A673 (cell line): ENCODE measurements at regions not wholly inside any gene's neighbourhood (a gene's known extent, or its start where the extent isn't known, plus 50 kb on each side); places are given as distances from the start of the nearest gene placed in this dataset.

Source experiments
- BruUV-seq: library from RNA; stranded (reverse); fragments of 400-500 nt; replicated peaks from 2 replicates; lab custom pipeline; 2021; lab: Mats Ljungman, UMichigan
- CTCF ChIA-PET: fragments of 300-600 bp; sonication (Branson Sonifier 250); formaldehyde crosslinking; loops from one replicate; lab custom pipeline; 2022; ENCODE audit warnings: antibody characterized with exemption; lab: Charles Lee
- POLR2A ChIA-PET: fragments of 300-600 bp; sonication (Branson Sonifier 250); formaldehyde crosslinking; loops from one replicate; lab custom pipeline; 2022; ENCODE audit warnings: antibody characterized with exemption; ENCODE audit not compliant: low non-redundant PET; lab: Charles Lee
- DNase-seq: peaks from one replicate; pipeline ENCODE4 v3.0.0-alpha.2; 2015; ENCODE audit warnings: low spot score
- H3K27ac ChIP-seq: fragments of 200-600 bp; sonication (generic); 2 replicates; pipeline ENCODE4 v1.5.1; 2016; ENCODE audit warnings: mixed run types, low read depth, mild to moderate bottlenecking, mixed read lengths, antibody characterized with exemption, low read length; ENCODE audit not compliant: poor library complexity, severe bottlenecking
- H3K27me3 ChIP-seq: fragments of 200-600 bp; sonication (generic); replicated peaks from 2 replicates; pipeline ENCODE4 v1.6.1; 2017; ENCODE audit warnings: mixed run types, low read depth, mild to moderate bottlenecking, mixed read lengths, antibody characterized with exemption, low read length; ENCODE audit not compliant: insufficient read depth, poor library complexity
- H3K36me3 ChIP-seq: fragments of 200-600 bp; sonication (generic); 2 replicates; pipeline ENCODE4 v1.6.1; 2016; ENCODE audit warnings: mixed run types, mild to moderate bottlenecking, mixed read lengths, antibody characterized with exemption, low read length; ENCODE audit not compliant: insufficient read depth, poor library complexity, severe bottlenecking
- H3K4me1 ChIP-seq: fragments of 200-600 bp; sonication (generic); 2 replicates; pipeline ENCODE4 v1.6.1; 2017; ENCODE audit warnings: mixed run types, mild to moderate bottlenecking, mixed read lengths, antibody characterized with exemption, low read length; ENCODE audit not compliant: insufficient read depth, poor library complexity, severe bottlenecking
- H3K4me3 ChIP-seq: fragments of 200-600 bp; sonication (generic); 2 replicates; pipeline ENCODE4 v1.5.1; 2016; ENCODE audit warnings: low read depth, mixed run types, mild to moderate bottlenecking, mixed read lengths, low read length; ENCODE audit not compliant: poor library complexity, severe bottlenecking
- H3K9me3 ChIP-seq: fragments of 200-600 bp; sonication (generic); 2 replicates; pipeline ENCODE4 v1.6.1; 2016; ENCODE audit warnings: mixed run types, low read depth, mild to moderate bottlenecking, mixed read lengths, antibody characterized with exemption, low read length; ENCODE audit not compliant: poor library complexity, severe bottlenecking
- CTCF ChIP-seq: fragments of 300-800, 200-600 bp; sonication (generic); conservative IDR thresholded peaks from 2 replicates; pipeline ENCODE4 v1.5.1; 2017; ENCODE audit warnings: low read depth, mild to moderate bottlenecking, antibody characterized with exemption, low read length, moderate library complexity, mixed read lengths
- EZH2 ChIP-seq: fragments of 200-600 bp; sonication (generic); IDR thresholded peaks from 2 replicates; pipeline ENCODE4 v1.6.1; 2017; ENCODE audit warnings: borderline replicate concordance, low read depth, mild to moderate bottlenecking, mixed read lengths, antibody characterized with exemption, low read length; ENCODE audit not compliant: poor library complexity, severe bottlenecking
- intact Hi-C: fragments of 100-400 bp; cut with micrococcal nuclease; formaldehyde crosslinking; loops from one replicate; pipeline ENCODE4 v1.10.0; 2022; ENCODE audit not compliant: unreplicated experiment

GRCh38 chr2:236935631-236936445 lies 149.9 kb upstream of the COPS8 start:
- ChIA-PET POLR2A (no interaction called here), CTCF (no interaction called here)
- Histone ChIP-seq H3K9me3 (no peaks in the 10 kb centered on the region), H3K27ac (no peak overlapping the region), H3K36me3 (no peaks in the 10 kb centered on the region), H3K4me1 (no peaks in the 10 kb centered on the region), H3K4me3 (no peak overlapping the region), H3K27me3 (peaks cover 41% of the 10 kb centered on the region)
- no peak for DNase-seq
- TF ChIP-seq EZH2: no peak
- TF ChIP-seq CTCF: no peak
- no TSS peak for BruUV-seq
- intact Hi-C loops: no loop called here

- intact Hi-C loops: no loop called here
- Histone ChIP-seq H3K4me3 (no peak overlapping the region), H3K27ac (no peak overlapping the region), H3K27me3 (peaks cover 34% of the 10 kb centered on the region), H3K36me3 (no peaks in the 10 kb centered on the region), H3K4me1 (no peaks in the 10 kb centered on the region), H3K9me3 (no peaks in the 10 kb centered on the region)
- no peak for DNase-seq
- ChIA-PET CTCF (no interaction called here), POLR2A (no interaction called here)
- no TSS peak for BruUV-seq
- no peak for TF ChIP-seq CTCF
Observed at GRCh38 chr2:236936446-236936940, 149.2 kb upstream of the COPS8 start.

GRCh38 chr2:236938126-236938525 lies 147.6 kb upstream of the COPS8 start:
- no peak overlapping the region for H3K27ac ChIP-seq
- H3K27me3 ChIP-seq: peaks cover 18% of the 10 kb centered on the region
- BruUV-seq: no TSS peak
- no peaks in the 10 kb centered on the region for H3K4me1 ChIP-seq
- CTCF ChIA-PET: no interaction called here
- no peaks in the 10 kb centered on the region for H3K9me3 ChIP-seq
- POLR2A ChIA-PET: no interaction called here
- no peak for DNase-seq
- no peak overlapping the region for H3K4me3 ChIP-seq
- TF ChIP-seq CTCF (no peak), EZH2 (no peak)
- H3K36me3 ChIP-seq: no peaks in the 10 kb centered on the region
- intact Hi-C loops: no loop called here
